H9 (cell line): ENCODE measurements at regions not wholly inside any gene's neighbourhood (a gene's known extent, or its start where the extent isn't known, plus 50 kb on each side); places are given as distances from the start of the nearest gene placed in this dataset.

ENCODE experiments used
- DNase-seq: peaks from one replicate; pipeline ENCODE4 v3.0.0-alpha.2; 2017
- H2AFZ ChIP-seq: one replicate; pipeline ENCODE4 v1.6.1; 2013; ENCODE audit warnings: mild to moderate bottlenecking, low read length, control low read depth, moderate library complexity
- H2AK5ac ChIP-seq: 2 replicates; pipeline ENCODE4 v1.6.1; 2013; ENCODE audit warnings: low read length, control low read depth, mixed read lengths; ENCODE audit not compliant: insufficient read length
- H2BK120ac ChIP-seq: one replicate; pipeline ENCODE4 v1.6.1; 2013; ENCODE audit warnings: low read depth, mild to moderate bottlenecking, low read length, control low read depth, inconsistent platforms; ENCODE audit not compliant: poor library complexity, severe bottlenecking
- H2BK12ac ChIP-seq: 2 replicates; pipeline ENCODE4 v1.6.1; 2013; ENCODE audit warnings: low read length, control low read depth, mixed read lengths, low read depth; ENCODE audit not compliant: insufficient read length
- H2BK15ac ChIP-seq: 2 replicates; pipeline ENCODE4 v1.6.1; 2013; ENCODE audit warnings: low read depth, low read length, control low read depth
- H2BK20ac ChIP-seq: one replicate; pipeline ENCODE4 v1.6.1; 2013; ENCODE audit warnings: low read depth, mild to moderate bottlenecking, low read length, control low read depth, inconsistent platforms; ENCODE audit not compliant: poor library complexity, severe bottlenecking
- H2BK5ac ChIP-seq: 2 replicates; pipeline ENCODE4 v1.6.1; 2013; ENCODE audit warnings: low read length, control low read depth, mixed read lengths; ENCODE audit not compliant: insufficient read length
- H3K14ac ChIP-seq: 2 replicates; pipeline ENCODE4 v1.6.1; 2013; ENCODE audit warnings: low read length, control low read depth; ENCODE audit not compliant: insufficient read depth
- H3K18ac ChIP-seq: 2 replicates; pipeline ENCODE4 v1.6.1; 2013; ENCODE audit warnings: low read depth, mild to moderate bottlenecking, mixed read lengths, low read length, control low read depth; ENCODE audit not compliant: insufficient read length
- H3K23ac ChIP-seq: 2 replicates; pipeline ENCODE4 v1.6.1; 2013; ENCODE audit warnings: low read length, control low read depth, mixed read lengths, low read depth; ENCODE audit not compliant: insufficient read length
- H3K23me2 ChIP-seq: 2 replicates; pipeline ENCODE4 v1.6.1; 2013; ENCODE audit warnings: low read depth, mild to moderate bottlenecking, mixed read lengths, low read length, control low read depth; ENCODE audit not compliant: insufficient read length, poor library complexity, severe bottlenecking
- H3K27ac ChIP-seq: 2 replicates; pipeline ENCODE4 v1.5.1; 2013; ENCODE audit warnings: low read length, control low read depth, mixed read lengths, low read depth; ENCODE audit not compliant: insufficient read length
- H3K27me3 ChIP-seq: 2 replicates; pipeline ENCODE4 v1.6.1; 2013; ENCODE audit warnings: low read length, control low read depth, inconsistent platforms; ENCODE audit not compliant: insufficient read depth
- H3K4ac ChIP-seq: 2 replicates; pipeline ENCODE4 v1.6.1; 2013; ENCODE audit warnings: low read depth, mild to moderate bottlenecking, control low read depth, inconsistent platforms, low read length, moderate library complexity
- H3K4me1 ChIP-seq: 2 replicates; pipeline ENCODE4 v1.6.1; 2013; ENCODE audit warnings: low read length, control low read depth, inconsistent platforms; ENCODE audit not compliant: insufficient read depth
- H3K4me2 ChIP-seq: 2 replicates; pipeline ENCODE4 v1.6.1; 2013; ENCODE audit warnings: low read length, control low read depth, mixed read lengths; ENCODE audit not compliant: insufficient read length, insufficient read depth
- H3K56ac ChIP-seq: 2 replicates; pipeline ENCODE4 v1.6.1; 2013; ENCODE audit warnings: low read depth, mild to moderate bottlenecking, mixed read lengths, low read length, control low read depth; ENCODE audit not compliant: insufficient read length
- H3K79me1 ChIP-seq: 2 replicates; pipeline ENCODE4 v1.6.1; 2013; ENCODE audit warnings: low read depth, mild to moderate bottlenecking, moderate library complexity, low read length, control low read depth, inconsistent platforms; ENCODE audit not compliant: insufficient read depth, poor library complexity, severe bottlenecking
- H3K79me2 ChIP-seq: 2 replicates; pipeline ENCODE4 v1.6.1; 2013; ENCODE audit warnings: low read length, control low read depth, inconsistent platforms; ENCODE audit not compliant: insufficient read depth
- H3K9ac ChIP-seq: 2 replicates; pipeline ENCODE4 v1.6.1; 2013; ENCODE audit warnings: low read length, control low read depth, mixed read lengths; ENCODE audit not compliant: insufficient read length; ENCODE audit errors: extremely low read depth
- H3K9me3 ChIP-seq: one replicate; pipeline ENCODE4 v1.6.1; 2013; ENCODE audit warnings: low read depth, low read length, inconsistent platforms; ENCODE audit not compliant: control insufficient read depth
- H3T11ph ChIP-seq: one replicate; pipeline ENCODE4 v1.6.1; 2013; ENCODE audit warnings: mild to moderate bottlenecking, low read length, control low read depth, inconsistent platforms
- H4K20me1 ChIP-seq: one replicate; pipeline ENCODE4 v1.6.1; 2013; ENCODE audit not compliant: control insufficient read depth, insufficient read length, insufficient read depth
- H4K5ac ChIP-seq: 2 replicates; pipeline ENCODE4 v1.6.1; 2013; ENCODE audit warnings: low read depth, mild to moderate bottlenecking, mixed read lengths, low read length, control low read depth; ENCODE audit not compliant: insufficient read length
- H4K8ac ChIP-seq: replicated peaks from 2 replicates; pipeline ENCODE4 v1.6.1; 2013; ENCODE audit warnings: low read length, control low read depth, mixed read lengths, low read depth; ENCODE audit not compliant: insufficient read length
- H4K91ac ChIP-seq: 2 replicates; pipeline ENCODE4 v1.6.1; 2013; ENCODE audit warnings: low read depth, mild to moderate bottlenecking, moderate library complexity, mixed read lengths, low read length, control low read depth; ENCODE audit not compliant: insufficient read length
- H3K27ac Mint-ChIP-seq, 3 experiments: 2 replicates in 2 of 3; 3 replicates in 1 of 3; pipeline ENCODE4 v1.8.0; 2020 to 2021; ENCODE audit warnings: mixed read lengths in 3 of 3, mild to moderate bottlenecking in 1 of 3, moderate library complexity in 1 of 3
- H3K27me3 Mint-ChIP-seq: 2 replicates; pipeline ENCODE4 v1.8.0; 2021; ENCODE audit warnings: low read depth, mild to moderate bottlenecking, moderate library complexity, mixed read lengths
- H3K36me3 Mint-ChIP-seq, 3 experiments: 2 replicates in 2 of 3; 3 replicates in 1 of 3; pipeline ENCODE4 v1.8.0; 2020 to 2021; ENCODE audit warnings: low read depth in 3 of 3, mixed read lengths in 3 of 3; ENCODE audit not compliant: insufficient read depth in 1 of 3
- H3K4me1 Mint-ChIP-seq, 2 experiments: 2 replicates each; pipeline ENCODE4 v1.8.0; 2020; ENCODE audit warnings: mixed read lengths in 2 of 2
- H3K4me3 Mint-ChIP-seq, 2 experiments: 2 replicates in 1 of 2; 3 replicates in 1 of 2; pipeline ENCODE4 v1.8.0; 2020 to 2021; ENCODE audit warnings: mild to moderate bottlenecking in 2 of 2, mixed read lengths in 2 of 2, moderate library complexity in 1 of 2
- H3K9me3 Mint-ChIP-seq, 2 experiments: 2 replicates in 1 of 2; 3 replicates in 1 of 2; pipeline ENCODE4 v1.8.0; 2020; ENCODE audit warnings: mild to moderate bottlenecking in 2 of 2, mixed read lengths in 2 of 2, moderate library complexity in 1 of 2
- CTCF ChIP-seq: fragments of 200-600 bp; sonication (generic); conservative IDR thresholded peaks from 3 replicates; pipeline ENCODE4 v1.8.0; 2021; ENCODE audit warnings: antibody characterized with exemption, mild to moderate bottlenecking
- WGBS: extraction: QIAGEN DNeasy Blood & Tissue Kit; methylation state at CpG from one replicate; pipeline ENCODE4 v1.1.7; 2013; ENCODE audit warnings: missing lambda C conversion rate, low lambda C conversion rate, mixed read lengths; ENCODE audit not compliant: insufficient read length; ENCODE audit errors: extremely low coverage; 5-methylcytosine and 5-hydroxymethylcytosine counted together

- Histone ChIP-seq H2BK120ac (no peak overlapping the region), H4K91ac (no peak overlapping the region), H3K14ac (no peak overlapping the region), H3K79me1 (no peaks in the 10 kb centered on the region), H3T11ph (no peak overlapping the region), H3K27me3 (no peaks in the 10 kb centered on the region), H3K4me2 (no peak overlapping the region), H3K9ac (no peak overlapping the region), H3K4ac (no peak overlapping the region), H3K27ac (no peak overlapping the region), H3K23ac (no peak overlapping the region), H3K9me3 (no peaks in the 10 kb centered on the region), H4K20me1 (no peaks in the 10 kb centered on the region), H3K79me2 (no peaks in the 10 kb centered on the region), H2BK5ac (no peak overlapping the region), H3K4me1 (no peaks in the 10 kb centered on the region), H3K23me2 (no peaks in the 10 kb centered on the region), H2BK12ac (no peak overlapping the region), H2BK20ac (no peak overlapping the region), H2AK5ac (no peak overlapping the region), H4K8ac (no peak overlapping the region), H3K18ac (no peak overlapping the region), H2BK15ac (no peak overlapping the region), H2AFZ (no peak overlapping the region), H4K5ac (no peak overlapping the region), H3K56ac (no peak overlapping the region)
- WGBS, result no CpG with 5 or more reads among the region's 4 CpGs
- Mint-ChIP-seq H3K9me3 (peaks cover 10 to 14% of the 10 kb centered on the region in 2 experiments; a peak in 4 of 5 replicates), H3K4me3 (no peak overlapping the region), H3K4me1 (no peaks in the 10 kb centered on the region), H3K27ac (no peak overlapping the region), H3K36me3 (peaks cover 5 to 10% (median 6%) of the 10 kb centered on the region in 3 experiments; a peak in 3 of 7 replicates), H3K27me3 (no peaks in the 10 kb centered on the region)
- no peak for TF ChIP-seq CTCF
- no peak for DNase-seq
Observed at GRCh38 chr7:118764221-118764620, 539.7 kb downstream of the ANKRD7 start.
